HFFc6 (cell line): ENCODE measurements at regions not wholly inside any gene's neighbourhood (a gene's known extent, or its start where the extent isn't known, plus 50 kb on each side); places are given as distances from the start of the nearest gene placed in this dataset.

Experiments
- DNase-seq: peaks from one replicate; pipeline ENCODE4 v3.0.0-alpha.2; 2018
- H3K27ac Mint-ChIP-seq: 2 replicates; pipeline ENCODE4 v1.8.0; 2020; ENCODE audit warnings: mild to moderate bottlenecking, mixed read lengths
- H3K27me3 Mint-ChIP-seq: 2 replicates; pipeline ENCODE4 v1.8.0; 2021; ENCODE audit warnings: mild to moderate bottlenecking, moderate library complexity, mixed read lengths; ENCODE audit not compliant: insufficient read depth
- H3K36me3 Mint-ChIP-seq: 2 replicates; pipeline ENCODE4 v1.8.0; 2021; ENCODE audit warnings: low read depth, mixed read lengths
- H3K4me1 Mint-ChIP-seq: 2 replicates; pipeline ENCODE4 v1.8.0; 2020; ENCODE audit warnings: low read depth, mixed read lengths
- H3K4me3 Mint-ChIP-seq: 2 replicates; pipeline ENCODE4 v1.8.0; 2020; ENCODE audit warnings: mild to moderate bottlenecking, moderate library complexity, mixed read lengths
- H3K9me3 Mint-ChIP-seq: 2 replicates; pipeline ENCODE4 v1.8.0; 2020; ENCODE audit warnings: mild to moderate bottlenecking, mixed read lengths
- TF ChIP-seq, protein P1 (sequence below): fragments of 200-600 bp; sonication (generic); IDR thresholded peaks from 2 replicates; pipeline ENCODE4 v1.5.0; 2021; ENCODE audit warnings: antibody characterized with exemption, mild to moderate bottlenecking

- Mint-ChIP-seq H3K36me3 (no peaks in the 10 kb centered on the region), H3K27ac (no peak overlapping the region; the same call in 1 of the 2 replicates)
- TF ChIP-seq, protein P1, sequence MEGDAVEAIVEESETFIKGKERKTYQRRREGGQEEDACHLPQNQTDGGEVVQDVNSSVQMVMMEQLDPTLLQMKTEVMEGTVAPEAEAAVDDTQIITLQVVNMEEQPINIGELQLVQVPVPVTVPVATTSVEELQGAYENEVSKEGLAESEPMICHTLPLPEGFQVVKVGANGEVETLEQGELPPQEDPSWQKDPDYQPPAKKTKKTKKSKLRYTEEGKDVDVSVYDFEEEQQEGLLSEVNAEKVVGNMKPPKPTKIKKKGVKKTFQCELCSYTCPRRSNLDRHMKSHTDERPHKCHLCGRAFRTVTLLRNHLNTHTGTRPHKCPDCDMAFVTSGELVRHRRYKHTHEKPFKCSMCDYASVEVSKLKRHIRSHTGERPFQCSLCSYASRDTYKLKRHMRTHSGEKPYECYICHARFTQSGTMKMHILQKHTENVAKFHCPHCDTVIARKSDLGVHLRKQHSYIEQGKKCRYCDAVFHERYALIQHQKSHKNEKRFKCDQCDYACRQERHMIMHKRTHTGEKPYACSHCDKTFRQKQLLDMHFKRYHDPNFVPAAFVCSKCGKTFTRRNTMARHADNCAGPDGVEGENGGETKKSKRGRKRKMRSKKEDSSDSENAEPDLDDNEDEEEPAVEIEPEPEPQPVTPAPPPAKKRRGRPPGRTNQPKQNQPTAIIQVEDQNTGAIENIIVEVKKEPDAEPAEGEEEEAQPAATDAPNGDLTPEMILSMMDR = no peak
Measured at GRCh38 chr18:76687304-76687962, 134.9 kb upstream of the ZNF236 start.

GRCh38 chr18:76686737-76687231, 135.6 kb upstream of the ZNF236 start:
- peaks cover 37% of the 10 kb centered on the region for H3K27me3 Mint-ChIP-seq
- H3K4me1 Mint-ChIP-seq = peaks cover 12% of the 10 kb centered on the region
- peak overlapping the region; percentile 25; the same call in 1 of the 2 replicates for H3K4me3 Mint-ChIP-seq
- peak; percentile 61 for DNase-seq
- no peaks in the 10 kb centered on the region for H3K9me3 Mint-ChIP-seq
- H3K36me3 Mint-ChIP-seq = no peaks in the 10 kb centered on the region
- TF ChIP-seq, protein P1 = peak; percentile 77
- H3K27ac Mint-ChIP-seq = peak overlapping the region; percentile 23; the same call in 1 of the 2 replicates

More at GRCh38 chr18:76687304-76687962, 134.9 kb upstream of the ZNF236 start:
- H3K9me3 Mint-ChIP-seq = no peaks in the 10 kb centered on the region
- no peak for DNase-seq
- H3K27me3 Mint-ChIP-seq = peaks cover 34% of the 10 kb centered on the region
- peaks cover 12% of the 10 kb centered on the region for H3K4me1 Mint-ChIP-seq
- H3K4me3 Mint-ChIP-seq = no peak overlapping the region

DNA sequence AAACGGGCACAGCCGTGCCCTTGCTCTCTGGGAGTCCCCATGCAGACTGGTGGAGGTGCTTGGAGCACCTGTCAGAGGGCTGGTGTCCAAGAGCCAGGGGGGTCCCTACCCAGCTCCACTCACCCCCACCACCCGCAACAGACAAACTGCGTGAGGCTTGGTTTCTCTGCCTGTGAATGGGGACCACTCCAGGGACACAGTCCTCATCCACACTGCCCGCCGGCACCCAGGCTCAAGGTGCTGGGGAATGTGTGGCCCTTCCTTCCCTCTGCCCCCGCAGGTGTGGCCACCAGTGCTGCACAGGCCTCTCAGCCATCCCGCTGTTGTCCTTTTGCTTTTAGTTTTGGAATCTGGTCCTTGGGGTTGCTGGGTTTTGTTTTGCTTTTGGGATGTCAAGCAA, 136.5 kb upstream of the ZNF236 start:
- DNase-seq = no peak
- no peaks in the 10 kb centered on the region for H3K36me3 Mint-ChIP-seq
- H3K4me1 Mint-ChIP-seq = peaks cover 12% of the 10 kb centered on the region
- no peak overlapping the region for H3K27ac Mint-ChIP-seq
- no peak overlapping the region for H3K4me3 Mint-ChIP-seq
- TF ChIP-seq, protein P1 = no peak
- H3K27me3 Mint-ChIP-seq = peaks cover 39% of the 10 kb centered on the region
- H3K9me3 Mint-ChIP-seq = no peaks in the 10 kb centered on the region

DNA sequence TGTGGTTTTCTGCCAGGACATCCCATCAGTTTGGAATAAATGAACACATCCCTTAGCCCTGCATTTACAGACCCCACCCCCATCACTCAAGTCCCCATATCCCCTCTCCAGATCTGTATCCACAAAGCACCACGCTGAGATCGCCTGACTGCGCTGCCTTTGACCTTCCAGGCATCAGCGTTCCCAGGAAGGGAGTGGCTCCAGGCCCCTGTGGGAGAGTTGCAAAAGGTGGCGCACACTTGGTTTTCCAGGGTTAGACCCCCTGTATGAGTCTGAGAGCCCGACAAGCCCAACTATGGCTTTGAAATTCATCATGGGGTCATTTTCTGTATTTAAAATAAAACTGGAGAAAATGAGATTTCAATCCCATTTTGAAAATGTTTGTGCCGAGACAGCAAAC, 137.0 kb upstream of the ZNF236 start:
- no peak overlapping the region for H3K27ac Mint-ChIP-seq
- no peaks in the 10 kb centered on the region for H3K36me3 Mint-ChIP-seq
- no peaks in the 10 kb centered on the region for H3K9me3 Mint-ChIP-seq
- H3K4me3 Mint-ChIP-seq = no peak overlapping the region
- peaks cover 40% of the 10 kb centered on the region for H3K27me3 Mint-ChIP-seq
- TF ChIP-seq, protein P1 = no peak
- peaks cover 12% of the 10 kb centered on the region for H3K4me1 Mint-ChIP-seq
- DNase-seq = no peak

DNA sequence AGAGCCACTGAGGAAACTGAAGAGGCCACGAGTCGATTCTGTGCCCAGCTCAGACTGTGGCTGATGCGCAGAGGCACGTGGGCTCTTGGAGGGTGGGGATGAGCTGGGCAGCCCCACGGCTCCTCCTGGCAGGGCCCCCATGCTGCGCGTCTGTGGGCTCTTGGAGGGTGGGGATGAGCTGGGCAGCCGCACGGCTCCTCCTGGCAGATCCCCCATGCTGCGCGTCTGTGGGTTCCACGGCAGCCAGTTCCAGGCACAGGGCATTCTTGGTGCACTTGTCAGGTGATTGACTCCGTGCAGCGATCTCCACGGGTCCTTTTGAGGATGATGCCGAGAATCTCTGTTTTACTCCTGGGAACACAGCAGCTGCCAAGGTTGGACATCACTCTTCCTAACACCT, 138.1 kb upstream of the ZNF236 start:
- no peak overlapping the region for H3K27ac Mint-ChIP-seq
- no peaks in the 10 kb centered on the region for H3K36me3 Mint-ChIP-seq
- H3K4me1 Mint-ChIP-seq = peaks cover 12% of the 10 kb centered on the region
- DNase-seq = no peak
- H3K9me3 Mint-ChIP-seq = no peaks in the 10 kb centered on the region
- H3K27me3 Mint-ChIP-seq = peaks cover 38% of the 10 kb centered on the region
- H3K4me3 Mint-ChIP-seq = no peak overlapping the region
- TF ChIP-seq, protein P1 = no peak
